SK-N-SH (cell line): ENCODE measurements at regions not wholly inside any gene's neighbourhood (a gene's known extent, or its start where the extent isn't known, plus 50 kb on each side); places are given as distances from the start of the nearest gene placed in this dataset.

Experiments used
- CTCF ChIP-seq: fragments of 200-600 bp; sonication (generic); IDR thresholded peaks from 2 replicates; pipeline ENCODE4 v1.6.1; 2017; ENCODE audit warnings: antibody characterized with exemption, mild to moderate bottlenecking, moderate library complexity
- EZH2phosphoT487 ChIP-seq: fragments of 200-600 bp; sonication (generic); IDR thresholded peaks from 2 replicates; pipeline ENCODE4 v1.6.1; 2017; ENCODE audit warnings: low read depth, mixed run types, mild to moderate bottlenecking, antibody characterized with exemption, moderate library complexity, borderline replicate concordance
- GATA2 ChIP-seq: sonication (generic); formaldehyde crosslinking; IDR thresholded peaks from 2 replicates; pipeline ENCODE4 v1.5.0; 2020; ENCODE audit warnings: mild to moderate bottlenecking, missing genetic modification reagents
- MXI1 ChIP-seq: IDR thresholded peaks from 2 replicates; pipeline ENCODE4 v1.6.1; 2012; ENCODE audit warnings: mild to moderate bottlenecking, low read depth, low read length, improper control_type of control experiment
- POLR2AphosphoS5 ChIP-seq: IDR thresholded peaks from 2 replicates; pipeline ENCODE4 v1.6.1; 2012; ENCODE audit warnings: low read depth, low read length
- RCOR1 ChIP-seq: fragments of 150-350 bp; IDR thresholded peaks from 2 replicates; pipeline ENCODE4 v1.6.1; 2017; ENCODE audit warnings: antibody characterized with exemption, low read length
- RFX5 ChIP-seq: IDR thresholded peaks from 2 replicates; pipeline ENCODE4 v1.6.1; 2012; ENCODE audit warnings: mild to moderate bottlenecking, improper control_type of control experiment, low read length
- SMC3 ChIP-seq: IDR thresholded peaks from 2 replicates; pipeline ENCODE4 v1.6.1; 2012; ENCODE audit warnings: low read depth, low read length, improper control_type of control experiment
- TAF1 ChIP-seq: IDR thresholded peaks from 2 replicates; pipeline ENCODE4 v1.6.1; 2012; ENCODE audit warnings: low read depth, mild to moderate bottlenecking, low read length, moderate library complexity, borderline replicate concordance
- YY1 ChIP-seq: IDR thresholded peaks from 2 replicates; pipeline ENCODE4 v1.4.0; 2012; ENCODE audit warnings: low read depth, mild to moderate bottlenecking
- TF ChIP-seq, protein P1 (sequence below): IDR thresholded peaks from 2 replicates; pipeline ENCODE4 v1.4.0; 2012; ENCODE audit warnings: low read depth, borderline replicate concordance

DNA sequence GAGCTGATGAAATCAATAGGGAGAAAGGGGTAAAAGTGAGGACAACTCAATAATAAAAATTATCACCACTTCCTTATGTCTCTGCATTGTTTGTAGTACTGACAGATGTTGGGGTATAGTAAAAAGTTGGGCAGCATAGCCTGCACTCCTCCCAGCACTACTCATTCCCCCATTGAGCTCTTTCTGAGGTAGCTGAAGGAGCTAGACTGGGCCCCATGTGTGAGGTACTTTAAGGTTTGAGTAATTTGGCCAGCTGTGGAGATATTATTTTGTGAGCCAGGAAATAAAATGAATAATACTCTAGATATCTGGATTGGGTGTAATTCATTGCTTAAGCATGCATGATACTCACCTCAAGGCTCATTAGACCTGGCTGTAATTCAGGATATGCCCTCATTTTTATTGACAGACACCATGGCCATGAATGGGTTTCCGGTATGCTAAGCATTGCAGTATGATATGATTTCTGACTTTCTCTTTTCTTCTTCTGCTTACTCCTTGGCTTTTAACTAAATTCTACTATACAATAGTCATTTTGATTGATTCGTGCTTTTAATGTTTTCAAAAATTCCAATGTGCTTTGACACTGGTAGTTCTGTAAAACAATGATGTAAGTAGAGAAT lies 283.9 kb upstream of the RIMS1 start:
- TF ChIP-seq MXI1 (no peak), CTCF (no peak), EZH2phosphoT487 (no peak), RFX5 (no peak), SMC3 (no peak), POLR2AphosphoS5 (no peak), YY1 (no peak), RCOR1 (no peak), TAF1 (no peak), GATA2 (CRISPR knock-in tag) (no peak)
- TF ChIP-seq, protein P1, sequence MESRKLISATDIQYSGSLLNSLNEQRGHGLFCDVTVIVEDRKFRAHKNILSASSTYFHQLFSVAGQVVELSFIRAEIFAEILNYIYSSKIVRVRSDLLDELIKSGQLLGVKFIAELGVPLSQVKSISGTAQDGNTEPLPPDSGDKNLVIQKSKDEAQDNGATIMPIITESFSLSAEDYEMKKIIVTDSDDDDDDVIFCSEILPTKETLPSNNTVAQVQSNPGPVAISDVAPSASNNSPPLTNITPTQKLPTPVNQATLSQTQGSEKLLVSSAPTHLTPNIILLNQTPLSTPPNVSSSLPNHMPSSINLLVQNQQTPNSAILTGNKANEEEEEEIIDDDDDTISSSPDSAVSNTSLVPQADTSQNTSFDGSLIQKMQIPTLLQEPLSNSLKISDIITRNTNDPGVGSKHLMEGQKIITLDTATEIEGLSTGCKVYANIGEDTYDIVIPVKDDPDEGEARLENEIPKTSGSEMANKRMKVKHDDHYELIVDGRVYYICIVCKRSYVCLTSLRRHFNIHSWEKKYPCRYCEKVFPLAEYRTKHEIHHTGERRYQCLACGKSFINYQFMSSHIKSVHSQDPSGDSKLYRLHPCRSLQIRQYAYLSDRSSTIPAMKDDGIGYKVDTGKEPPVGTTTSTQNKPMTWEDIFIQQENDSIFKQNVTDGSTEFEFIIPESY: no peak
